ENCODE measurements at regions not wholly inside any gene's neighbourhood (a gene's known extent, or its start where the extent isn't known, plus 50 kb on each side); places are given as distances from the start of the nearest gene placed in this dataset.

DNA sequence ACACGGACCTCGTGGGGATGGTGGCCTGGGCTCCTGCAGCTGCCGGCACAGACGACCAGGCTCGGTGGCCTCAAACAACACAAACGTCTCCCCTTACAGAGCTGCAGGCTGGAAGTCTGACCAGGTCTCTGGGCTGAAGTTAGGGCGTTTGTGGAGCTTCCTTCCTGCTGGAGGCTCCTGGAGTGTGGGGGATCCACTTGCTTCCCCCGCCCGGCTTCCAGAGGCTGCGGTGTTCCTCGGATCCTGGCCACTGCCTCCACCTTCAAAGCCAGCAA, 313.5 kb downstream of the CTTN start:
- Histone ChIP-seq H3K4me1 (no peaks in the 10 kb centered on the region), H3K36me3 (no peaks in the 10 kb centered on the region), H3K4me3 (no peak overlapping the region), H3K27me3 (no peaks in the 10 kb centered on the region), H3K27ac (no peak overlapping the region), H3K9me3 (no peaks in the 10 kb centered on the region)
- TF ChIP-seq, protein P1, sequence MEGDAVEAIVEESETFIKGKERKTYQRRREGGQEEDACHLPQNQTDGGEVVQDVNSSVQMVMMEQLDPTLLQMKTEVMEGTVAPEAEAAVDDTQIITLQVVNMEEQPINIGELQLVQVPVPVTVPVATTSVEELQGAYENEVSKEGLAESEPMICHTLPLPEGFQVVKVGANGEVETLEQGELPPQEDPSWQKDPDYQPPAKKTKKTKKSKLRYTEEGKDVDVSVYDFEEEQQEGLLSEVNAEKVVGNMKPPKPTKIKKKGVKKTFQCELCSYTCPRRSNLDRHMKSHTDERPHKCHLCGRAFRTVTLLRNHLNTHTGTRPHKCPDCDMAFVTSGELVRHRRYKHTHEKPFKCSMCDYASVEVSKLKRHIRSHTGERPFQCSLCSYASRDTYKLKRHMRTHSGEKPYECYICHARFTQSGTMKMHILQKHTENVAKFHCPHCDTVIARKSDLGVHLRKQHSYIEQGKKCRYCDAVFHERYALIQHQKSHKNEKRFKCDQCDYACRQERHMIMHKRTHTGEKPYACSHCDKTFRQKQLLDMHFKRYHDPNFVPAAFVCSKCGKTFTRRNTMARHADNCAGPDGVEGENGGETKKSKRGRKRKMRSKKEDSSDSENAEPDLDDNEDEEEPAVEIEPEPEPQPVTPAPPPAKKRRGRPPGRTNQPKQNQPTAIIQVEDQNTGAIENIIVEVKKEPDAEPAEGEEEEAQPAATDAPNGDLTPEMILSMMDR (IDR thresholded peaks at IDR 0.05) = no peak
- no peak for DNase-seq (ENCODE audit: low spot score)

DNA sequence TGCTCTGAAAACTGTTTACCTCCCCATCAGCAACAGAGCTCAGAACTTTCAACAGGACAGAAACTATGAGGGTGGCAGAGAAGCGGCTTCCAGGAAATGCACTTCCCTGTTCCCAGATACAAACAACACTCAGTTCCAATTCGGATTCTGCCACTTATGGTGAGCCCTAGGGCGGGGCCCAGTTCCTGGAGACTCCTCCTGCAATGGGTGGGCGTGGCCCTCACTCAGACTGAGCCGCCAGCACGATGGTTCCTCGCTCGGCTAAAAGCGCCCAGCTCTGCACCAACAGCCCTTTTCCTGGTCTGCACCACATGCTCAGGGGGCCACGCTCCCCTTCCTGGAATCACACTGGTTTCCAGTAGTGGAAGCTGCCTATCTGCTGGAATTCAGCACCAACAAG, 314.1 kb downstream of the CTTN start:
- Histone ChIP-seq H3K36me3 (no peaks in the 10 kb centered on the region), H3K27me3 (no peaks in the 10 kb centered on the region), H3K4me1 (no peaks in the 10 kb centered on the region), H3K4me3 (no peak overlapping the region), H3K9me3 (no peaks in the 10 kb centered on the region), H3K27ac (no peak overlapping the region)
- DNase-seq (ENCODE audit: low spot score) = no peak
- TF ChIP-seq, protein P1 (IDR thresholded peaks at IDR 0.05) = no peak

GRCh38 chr11:70713086-70713835, 314.9 kb downstream of the CTTN start:
- no peaks in the 10 kb centered on the region for H3K9me3 ChIP-seq
- H3K27me3 ChIP-seq = no peaks in the 10 kb centered on the region
- H3K27ac ChIP-seq = no peak overlapping the region
- H3K36me3 ChIP-seq = no peaks in the 10 kb centered on the region
- TF ChIP-seq, protein P1 (IDR thresholded peaks at IDR 0.05) = no peak
- H3K4me3 ChIP-seq = no peak overlapping the region
- H3K4me1 ChIP-seq = no peaks in the 10 kb centered on the region
- DNase-seq (ENCODE audit: low spot score) = no peak

GRCh38 chr11:70713988-70714665, 315.8 kb downstream of the CTTN start:
- H3K36me3 ChIP-seq = no peaks in the 10 kb centered on the region
- H3K27me3 ChIP-seq = no peaks in the 10 kb centered on the region
- H3K4me3 ChIP-seq = no peak overlapping the region
- no peaks in the 10 kb centered on the region for H3K9me3 ChIP-seq
- no peaks in the 10 kb centered on the region for H3K4me1 ChIP-seq
- H3K27ac ChIP-seq = no peak overlapping the region
- DNase-seq (ENCODE audit: low spot score) = no peak
- TF ChIP-seq, protein P1 (IDR thresholded peaks at IDR 0.05) = no peak

DNA sequence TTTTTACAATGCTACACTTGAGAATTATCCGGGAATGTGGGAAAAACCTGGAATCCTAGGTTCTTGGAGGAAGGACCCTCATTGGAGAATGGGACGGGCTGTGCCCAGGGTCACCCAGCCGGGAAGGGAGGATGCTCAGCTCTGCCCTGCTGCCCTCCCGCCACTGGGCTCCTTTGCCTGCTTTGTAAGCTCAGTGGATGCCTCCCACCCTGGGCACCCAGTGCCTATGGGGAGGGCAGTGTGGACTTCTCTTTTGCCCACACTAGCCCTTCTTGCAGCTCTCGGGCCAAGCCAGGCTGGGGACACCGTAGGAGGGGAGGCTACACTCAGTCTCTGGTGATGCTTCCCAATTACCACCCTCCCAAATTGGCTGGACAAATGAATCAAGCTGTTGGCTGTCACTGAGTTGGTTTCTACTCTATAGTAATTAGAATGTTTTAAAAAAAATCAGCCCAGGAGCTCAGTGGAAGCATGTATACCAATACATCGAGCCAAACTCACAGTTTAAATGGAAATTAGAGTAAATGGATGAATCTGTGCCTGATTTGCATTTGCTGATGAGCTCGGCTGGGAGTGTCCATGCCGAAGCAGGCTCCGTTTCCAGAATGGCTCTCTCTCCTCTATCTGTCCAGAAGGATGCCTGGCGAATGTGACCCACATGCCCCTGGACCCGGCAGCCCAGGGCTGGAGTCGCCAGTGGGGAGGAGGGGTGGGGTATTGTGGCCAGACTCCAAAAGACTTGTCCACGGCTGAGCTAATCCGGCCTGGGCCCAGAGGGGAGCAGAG, 317.0 kb downstream of the CTTN start:
- TF ChIP-seq, protein P1 (IDR thresholded peaks at IDR 0.05) = no peak
- DNase-seq (ENCODE audit: low spot score) = no peak
- H3K4me1 ChIP-seq = no peaks in the 10 kb centered on the region
- H3K4me3 ChIP-seq = no peak overlapping the region
- no peaks in the 10 kb centered on the region for H3K27me3 ChIP-seq
- H3K27ac ChIP-seq = no peak overlapping the region
- no peaks in the 10 kb centered on the region for H3K36me3 ChIP-seq
- no peaks in the 10 kb centered on the region for H3K9me3 ChIP-seq

Data from right atrium auricular region (tissue), 2 donors.